ENCODE measurements at regions not wholly inside any gene's neighbourhood (a gene's known extent, or its start where the extent isn't known, plus 50 kb on each side); places are given as distances from the start of the nearest gene placed in this dataset.

GRCh38 chr11:28571371-28571770, 463.2 kb downstream of the METTL15 start:
- intact Hi-C loops (cut with DNase I; ENCODE audit: low total_unique reads) = no loop called here
- no peaks in the 10 kb centered on the region for H3K27me3 ChIP-seq

GRCh38 chr11:28569106-28569505, 460.9 kb downstream of the METTL15 start:
- Histone ChIP-seq H3K36me3 (ENCODE audit: low read depth, missing control alignments) (no peaks in the 10 kb centered on the region), H3K4me1 (no peaks in the 10 kb centered on the region), H3K9me3 (no peaks in the 10 kb centered on the region), H3K4me3 (no peak overlapping the region), H3K27ac (no peak overlapping the region), H3K27me3 (no peaks in the 10 kb centered on the region)
- WGBS, 2 donors = 53% methylated on average over 4 of the region's 4 CpGs
- no peak for DNase-seq
- intact Hi-C loops (cut with DNase I; ENCODE audit: low total_unique reads) = no loop called here
- TF ChIP-seq POLR2A (IDR thresholded peaks at IDR 0.05) = no peak
- TF ChIP-seq CTCF (IDR thresholded peaks at IDR 0.05) = no peak

More at GRCh38 chr11:28571371-28571770, 463.2 kb downstream of the METTL15 start:
- H3K4me3 ChIP-seq = no peak overlapping the region
- no peak for TF ChIP-seq CTCF (IDR thresholded peaks at IDR 0.05)
- TF ChIP-seq POLR2A (IDR thresholded peaks at IDR 0.05) = no peak
- H3K36me3 ChIP-seq (ENCODE audit: low read depth, missing control alignments) = no peaks in the 10 kb centered on the region
- H3K4me1 ChIP-seq = no peaks in the 10 kb centered on the region
- H3K27ac ChIP-seq = no peak overlapping the region
- DNase-seq = no peak
- no peaks in the 10 kb centered on the region for H3K9me3 ChIP-seq

- intact Hi-C loops (cut with DNase I; ENCODE audit: low total_unique reads) = no loop called here
- Histone ChIP-seq H3K4me1 (no peaks in the 10 kb centered on the region), H3K36me3 (ENCODE audit: low read depth, missing control alignments) (no peaks in the 10 kb centered on the region), H3K27ac (peak overlapping the region in 1 of 2 donors; percentile 67), H3K4me3 (peak overlapping the region in 1 of 2 donors; percentile 6), H3K9me3 (no peaks in the 10 kb centered on the region), H3K27me3 (no peaks in the 10 kb centered on the region)
- 3 to 9% methylated on average over 17 of the region's 17 CpGs for WGBS, 2 donors
- peak; percentile 82 for DNase-seq
- no peak for TF ChIP-seq POLR2A (IDR thresholded peaks at IDR 0.05)
- TF ChIP-seq CTCF (IDR thresholded peaks at IDR 0.05) = no peak
These were observed 458.3 kb downstream of the METTL15 start for GRCh38 chr11:28566339-28567089.

DNA sequence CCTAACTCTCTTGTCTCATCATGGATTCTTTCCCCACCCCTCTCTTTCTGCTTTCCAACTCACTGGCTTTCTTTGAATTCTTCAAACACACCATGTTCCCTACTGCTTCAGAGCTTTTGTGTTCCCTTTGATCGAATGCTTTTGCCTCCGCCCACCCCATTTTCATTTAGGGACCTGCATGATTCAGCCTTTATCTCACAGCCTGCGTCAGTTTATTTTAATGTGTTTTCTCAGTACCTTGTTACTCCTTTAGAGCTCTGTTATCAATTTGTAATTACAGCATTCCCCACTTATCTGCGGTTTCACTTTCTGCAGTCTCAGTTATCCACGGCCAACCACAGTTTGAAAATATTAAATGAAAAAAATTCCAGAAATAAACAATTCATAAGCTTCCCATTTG, 451.3 kb downstream of the METTL15 start:
- Histone ChIP-seq H3K4me1 (no peaks in the 10 kb centered on the region), H3K27ac (no peak overlapping the region), H3K9me3 (no peaks in the 10 kb centered on the region), H3K36me3 (ENCODE audit: low read depth, missing control alignments) (no peaks in the 10 kb centered on the region), H3K27me3 (no peaks in the 10 kb centered on the region), H3K4me3 (no peak overlapping the region)
- TF ChIP-seq CTCF (IDR thresholded peaks at IDR 0.05) (no peak), POLR2A (IDR thresholded peaks at IDR 0.05) (no peak)
- DNase-seq = no peak
- intact Hi-C loops (cut with DNase I; ENCODE audit: low total_unique reads) = no loop called here
- WGBS, 2 donors = 46 to 55% methylated on average over 5 of the region's 5 CpGs

DNA sequence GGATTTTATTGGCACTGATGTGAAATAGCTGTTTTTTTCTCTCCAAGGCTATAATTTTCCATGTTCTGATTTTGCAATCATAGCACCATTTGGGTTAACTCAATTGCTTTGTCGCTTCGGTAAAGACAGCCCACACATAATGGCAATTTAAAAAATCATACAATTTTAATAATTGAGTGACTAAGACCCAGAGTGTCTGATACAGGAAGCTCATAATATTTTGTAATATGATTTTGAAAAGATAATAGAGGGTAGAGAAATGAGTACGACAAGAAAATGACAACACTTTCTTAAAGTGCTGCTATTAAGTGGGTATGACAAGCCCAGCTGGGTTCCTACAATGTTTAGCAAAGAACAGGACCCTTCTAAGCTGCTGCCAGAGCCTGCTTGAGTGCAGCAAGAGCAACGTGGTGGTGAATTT, 439.1 kb downstream of the METTL15 start:
- WGBS, 2 donors = 73% methylated on average over 4 of the region's 4 CpGs
- no peak overlapping the region for H3K27ac ChIP-seq
- no peaks in the 10 kb centered on the region for H3K27me3 ChIP-seq
- no peaks in the 10 kb centered on the region for H3K9me3 ChIP-seq
- no peaks in the 10 kb centered on the region for H3K36me3 ChIP-seq (ENCODE audit: low read depth, missing control alignments)
- TF ChIP-seq POLR2A (IDR thresholded peaks at IDR 0.05) = no peak
- TF ChIP-seq CTCF (IDR thresholded peaks at IDR 0.05) = no peak
- H3K4me3 ChIP-seq = no peak overlapping the region
- no peaks in the 10 kb centered on the region for H3K4me1 ChIP-seq
- intact Hi-C loops (cut with DNase I; ENCODE audit: low total_unique reads) = no loop called here
- no peak for DNase-seq
